ENCODE measurements at regions not wholly inside any gene's neighbourhood (a gene's known extent, or its start where the extent isn't known, plus 50 kb on each side); places are given as distances from the start of the nearest gene placed in this dataset.

- TF ChIP-seq, protein P1, sequence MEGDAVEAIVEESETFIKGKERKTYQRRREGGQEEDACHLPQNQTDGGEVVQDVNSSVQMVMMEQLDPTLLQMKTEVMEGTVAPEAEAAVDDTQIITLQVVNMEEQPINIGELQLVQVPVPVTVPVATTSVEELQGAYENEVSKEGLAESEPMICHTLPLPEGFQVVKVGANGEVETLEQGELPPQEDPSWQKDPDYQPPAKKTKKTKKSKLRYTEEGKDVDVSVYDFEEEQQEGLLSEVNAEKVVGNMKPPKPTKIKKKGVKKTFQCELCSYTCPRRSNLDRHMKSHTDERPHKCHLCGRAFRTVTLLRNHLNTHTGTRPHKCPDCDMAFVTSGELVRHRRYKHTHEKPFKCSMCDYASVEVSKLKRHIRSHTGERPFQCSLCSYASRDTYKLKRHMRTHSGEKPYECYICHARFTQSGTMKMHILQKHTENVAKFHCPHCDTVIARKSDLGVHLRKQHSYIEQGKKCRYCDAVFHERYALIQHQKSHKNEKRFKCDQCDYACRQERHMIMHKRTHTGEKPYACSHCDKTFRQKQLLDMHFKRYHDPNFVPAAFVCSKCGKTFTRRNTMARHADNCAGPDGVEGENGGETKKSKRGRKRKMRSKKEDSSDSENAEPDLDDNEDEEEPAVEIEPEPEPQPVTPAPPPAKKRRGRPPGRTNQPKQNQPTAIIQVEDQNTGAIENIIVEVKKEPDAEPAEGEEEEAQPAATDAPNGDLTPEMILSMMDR (IDR thresholded peaks at IDR 0.05; ENCODE audit: insufficient read depth, low read length, poor library complexity, severe bottlenecking) = no peak
- no peak for TF ChIP-seq EZH2phosphoT487 (conservative IDR thresholded peaks at IDR 0.05; ENCODE audit: low read length)
Measured at GRCh38 chr13:107867701-107868661, 347.4 kb downstream of the LIG4 start.

All from SU-DHL-6 (cell line).